Activated CD8-positive, alpha-beta memory T cell treated with anti-CD3 and anti-CD28 coated beads, Interleukin-2, amount 50 U/mL, for 24 hours (primary cell): ENCODE measurements at regions not wholly inside any gene's neighbourhood (a gene's known extent, or its start where the extent isn't known, plus 50 kb on each side); places are given as distances from the start of the nearest gene placed in this dataset.
"Not testable (repeated sequence)": the region's sequence is repeated elsewhere in the genome, so short reads cannot be mapped to it uniquely, and the experiment has no call there.

ENCODE experiments used
- DNase-seq: peaks from one replicate; pipeline ENCODE4 v3.0.0-alpha.2; 2020; ENCODE audit errors: extremely low read depth

DNA sequence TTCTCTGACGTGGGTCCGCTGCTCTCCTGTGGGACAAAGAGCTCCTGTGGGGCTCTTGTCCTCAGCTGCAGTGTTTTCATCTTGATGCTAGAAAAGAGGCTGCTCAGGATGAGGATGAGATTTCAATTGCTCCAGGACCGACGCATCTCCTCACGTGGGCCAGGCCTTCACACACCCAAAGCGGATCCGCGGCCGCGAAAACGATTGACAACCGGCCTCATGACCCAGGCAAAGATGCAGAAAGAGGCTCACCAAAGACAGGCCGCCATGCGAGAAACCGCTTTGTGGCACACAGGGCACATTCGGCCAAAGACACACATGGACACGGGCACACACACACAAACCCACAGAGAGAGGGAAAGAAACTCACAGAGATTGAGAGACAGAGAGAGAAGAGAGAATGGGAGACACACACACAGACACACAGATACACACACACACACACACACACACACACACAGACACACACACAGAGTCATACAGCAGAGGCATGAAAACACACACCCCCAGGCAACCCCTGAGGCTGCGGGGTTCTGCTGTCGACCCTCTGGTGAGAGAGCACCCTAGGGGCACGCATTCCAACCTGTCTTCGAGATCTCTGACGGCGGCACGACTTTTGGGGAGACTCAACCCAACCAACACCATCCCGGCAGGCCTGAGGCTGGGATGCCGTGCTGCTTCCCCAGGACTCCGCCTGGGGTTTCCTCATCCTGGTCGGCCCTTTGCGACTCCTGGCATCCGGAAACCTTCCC, 168.5 kb upstream of the ZNF337 start:
- DNase-seq, result not testable (repeated sequence)

DNA sequence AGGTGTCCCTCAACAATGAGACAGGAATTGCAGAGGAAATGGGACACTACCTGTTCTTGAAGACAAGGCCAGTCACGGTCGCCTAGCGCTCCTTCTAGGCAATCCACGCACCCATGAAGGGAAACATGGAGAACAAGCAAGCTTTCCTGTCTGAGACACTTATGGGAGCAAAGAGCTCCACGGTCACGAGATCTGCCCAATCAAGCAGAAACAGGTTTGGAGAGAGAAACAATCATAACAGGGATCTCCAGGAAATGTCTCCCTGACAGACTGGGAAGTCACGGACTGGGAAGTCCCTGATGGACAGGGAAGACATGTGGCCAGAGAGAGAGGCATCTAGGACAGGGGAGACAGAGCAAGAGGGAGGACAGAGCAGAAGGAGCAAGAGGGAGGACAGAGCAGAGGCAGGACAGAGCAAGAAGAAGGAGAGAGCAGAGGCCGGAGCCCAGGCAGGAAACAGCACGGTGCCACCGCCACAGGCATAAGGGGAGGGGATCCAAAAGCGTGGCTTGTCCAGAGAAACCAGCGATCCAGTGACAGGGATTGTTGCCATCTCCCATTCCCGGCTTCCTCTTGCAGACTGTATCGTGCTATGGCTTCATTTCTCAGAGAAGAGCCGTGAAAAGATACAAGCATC, 167.8 kb upstream of the ZNF337 start:
- no peak for DNase-seq

DNA sequence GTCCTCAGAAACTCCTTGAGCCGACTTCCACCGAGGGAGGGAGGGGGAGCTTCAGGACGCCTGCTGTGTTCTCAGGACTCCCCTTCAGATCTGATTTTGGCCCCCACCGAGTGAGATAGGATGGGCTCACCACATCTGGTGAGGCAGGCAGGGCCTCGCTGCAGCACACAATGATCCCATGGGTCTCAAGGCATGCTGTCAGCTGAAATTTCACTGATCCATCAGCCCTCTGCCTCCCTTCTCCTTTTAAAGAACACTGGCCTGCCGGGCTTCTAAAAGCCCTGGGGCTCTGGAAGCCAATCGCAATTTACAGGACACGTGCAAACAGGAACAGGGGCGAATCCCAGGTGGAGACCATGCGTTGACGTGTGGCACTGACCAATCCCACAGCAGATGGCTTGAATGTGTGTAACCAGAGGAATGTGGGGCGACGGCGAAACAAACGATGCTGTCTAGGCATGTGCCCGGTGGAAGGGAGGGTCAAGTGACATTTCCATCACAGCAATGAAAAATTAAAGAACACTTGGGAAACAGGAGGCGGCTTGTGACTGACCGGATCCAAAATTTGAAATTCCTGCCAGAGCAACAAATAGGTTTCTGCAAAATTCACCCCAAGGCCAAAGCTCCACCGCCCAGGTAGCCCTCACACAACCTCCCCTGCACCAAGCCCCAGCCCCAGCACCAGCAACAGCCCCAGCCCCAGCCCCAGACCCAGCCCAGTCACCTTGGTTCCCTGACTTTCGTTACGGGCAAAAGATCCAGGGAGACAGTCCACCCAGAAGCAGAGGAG, 167.1 kb upstream of the ZNF337 start:
- DNase-seq, result no peak

DNA sequence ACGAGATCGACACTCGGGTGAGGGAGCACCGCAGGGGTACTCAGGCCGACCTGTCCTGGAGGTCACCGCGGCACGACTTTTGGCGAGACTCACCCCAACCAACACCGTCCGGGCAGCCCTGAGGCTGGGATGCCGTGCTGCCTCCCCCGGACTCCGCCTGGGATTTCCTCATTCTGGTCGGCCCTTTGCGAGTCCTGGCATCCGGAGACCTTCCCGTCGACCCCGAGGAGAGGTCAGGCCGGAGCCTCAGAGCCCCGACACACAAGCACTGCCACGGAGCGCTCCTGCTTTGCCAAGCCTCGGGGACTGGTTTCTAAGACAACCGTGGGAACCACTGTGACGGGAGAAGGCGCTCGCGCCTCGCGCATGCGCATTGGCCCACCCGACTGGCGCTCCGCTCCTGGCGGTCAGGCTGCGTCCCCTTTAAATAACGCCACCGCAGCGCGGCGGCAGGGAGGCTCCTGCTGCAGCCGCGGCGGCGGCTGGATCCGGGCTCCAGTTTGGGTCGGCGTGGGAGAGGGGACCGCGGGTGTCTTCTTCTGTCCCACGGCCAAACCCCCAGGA, 166.4 kb upstream of the ZNF337 start:
- DNase-seq, result peak; percentile 36

DNA sequence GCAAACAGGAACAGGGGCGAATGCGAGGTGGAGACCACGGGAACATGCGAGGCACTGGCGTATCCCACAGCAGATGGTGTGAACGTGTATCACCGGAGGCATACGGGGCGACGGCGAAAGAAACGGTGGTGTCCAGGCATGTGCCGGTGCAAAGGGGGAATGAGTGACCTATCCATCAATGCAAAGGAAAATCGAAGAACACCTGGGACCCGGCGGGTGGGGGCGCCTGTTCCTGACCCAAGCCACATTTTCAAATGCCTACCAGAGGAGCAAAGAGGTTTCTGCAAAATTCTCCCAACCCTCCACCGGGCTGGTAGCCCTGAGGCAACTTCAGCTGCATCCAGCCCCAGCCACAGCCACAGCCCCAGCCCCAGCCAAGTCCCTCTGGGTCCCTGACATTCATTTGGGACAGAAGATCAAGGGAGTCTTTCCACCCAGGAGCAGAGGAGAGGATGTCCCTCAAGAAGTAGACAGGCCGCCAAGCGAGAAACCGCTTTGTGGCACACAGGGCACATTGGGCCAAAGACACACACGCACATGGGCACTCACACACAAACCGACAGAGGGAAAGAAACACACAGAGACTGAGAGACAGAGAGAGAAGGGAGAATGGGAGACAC, 164.0 kb upstream of the ZNF337 start:
- no peak for DNase-seq

DNA sequence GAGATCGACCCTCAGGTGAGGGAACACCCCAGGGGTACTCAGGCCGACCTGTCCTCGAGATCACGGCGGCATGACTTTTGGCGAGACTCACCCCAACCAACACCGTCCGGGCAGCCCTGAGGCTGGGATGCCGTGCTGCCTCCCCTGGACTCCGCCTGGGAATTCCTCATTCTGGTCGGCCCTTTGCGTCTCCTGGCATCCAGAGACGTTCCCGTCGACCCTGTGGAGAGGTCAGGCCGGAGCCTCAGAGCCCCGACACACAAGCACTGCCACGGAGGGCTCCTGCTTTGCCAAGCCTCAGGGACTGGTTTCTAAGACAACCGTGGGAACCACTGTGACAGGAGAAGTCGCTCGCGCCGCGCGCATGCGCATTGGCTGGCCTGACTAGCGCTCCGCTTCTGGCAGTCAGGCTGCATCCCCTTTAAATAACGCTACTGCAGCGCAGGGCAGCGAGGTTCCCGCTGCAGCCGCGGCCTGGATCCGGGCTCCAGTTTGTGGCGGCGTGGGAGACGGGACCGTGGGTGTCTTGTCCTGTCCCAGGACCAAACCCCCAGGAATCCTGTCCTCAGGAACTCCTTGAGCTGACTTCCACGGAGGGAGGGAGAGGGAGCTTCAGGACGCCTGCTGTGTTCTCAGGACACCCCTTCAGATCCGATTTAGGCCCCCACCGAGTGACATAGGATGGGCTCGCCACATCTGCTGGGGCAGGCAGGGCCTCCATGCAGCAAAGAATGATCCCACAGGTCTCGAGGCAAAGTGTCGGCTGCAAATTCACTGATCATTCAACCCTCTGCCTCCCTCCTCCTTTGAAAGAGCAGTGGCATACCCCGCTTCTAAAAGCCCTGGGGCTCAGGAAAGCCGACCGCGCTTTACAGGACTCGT, 163.2 kb upstream of the ZNF337 start:
- peak; percentile 55 for DNase-seq

- DNase-seq, result no peak
Observed at GRCh38 chr20:25858495-25859425, 162.1 kb upstream of the ZNF337 start.

DNA sequence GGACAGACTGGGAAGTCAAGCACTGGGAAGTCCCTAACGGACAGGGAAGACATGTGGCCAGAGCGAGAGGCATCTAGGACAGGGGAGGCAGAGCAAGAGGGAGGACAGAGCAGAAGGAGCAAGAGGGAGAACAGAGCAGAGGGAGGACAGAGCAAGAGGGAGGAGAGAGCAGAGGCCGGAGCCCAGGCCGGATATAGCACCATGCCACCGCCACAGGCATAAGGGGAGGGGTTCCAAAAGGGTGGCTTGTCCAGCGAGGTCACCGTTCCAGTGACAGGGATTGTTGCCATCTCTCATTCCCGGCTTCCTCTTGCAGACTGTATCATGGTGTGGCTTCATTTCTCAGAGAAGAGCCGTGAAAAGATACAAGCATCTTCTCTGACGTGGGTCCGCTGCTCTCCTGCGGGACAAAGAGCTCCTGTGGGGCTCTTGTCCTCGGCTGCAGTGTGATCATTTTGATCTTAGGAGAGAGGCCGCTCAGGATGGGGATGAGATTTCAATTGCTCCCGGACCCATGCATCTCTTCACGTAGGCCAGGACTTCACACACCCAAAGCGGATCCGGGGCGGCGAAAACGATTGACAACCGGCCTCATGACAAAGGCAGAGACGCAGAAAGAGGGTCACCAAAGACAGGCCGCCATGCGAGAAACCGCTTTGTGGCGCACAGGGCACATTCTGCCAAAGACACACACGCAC, 160.6 kb upstream of the ZNF337 start:
- DNase-seq, result not testable (repeated sequence)

DNA sequence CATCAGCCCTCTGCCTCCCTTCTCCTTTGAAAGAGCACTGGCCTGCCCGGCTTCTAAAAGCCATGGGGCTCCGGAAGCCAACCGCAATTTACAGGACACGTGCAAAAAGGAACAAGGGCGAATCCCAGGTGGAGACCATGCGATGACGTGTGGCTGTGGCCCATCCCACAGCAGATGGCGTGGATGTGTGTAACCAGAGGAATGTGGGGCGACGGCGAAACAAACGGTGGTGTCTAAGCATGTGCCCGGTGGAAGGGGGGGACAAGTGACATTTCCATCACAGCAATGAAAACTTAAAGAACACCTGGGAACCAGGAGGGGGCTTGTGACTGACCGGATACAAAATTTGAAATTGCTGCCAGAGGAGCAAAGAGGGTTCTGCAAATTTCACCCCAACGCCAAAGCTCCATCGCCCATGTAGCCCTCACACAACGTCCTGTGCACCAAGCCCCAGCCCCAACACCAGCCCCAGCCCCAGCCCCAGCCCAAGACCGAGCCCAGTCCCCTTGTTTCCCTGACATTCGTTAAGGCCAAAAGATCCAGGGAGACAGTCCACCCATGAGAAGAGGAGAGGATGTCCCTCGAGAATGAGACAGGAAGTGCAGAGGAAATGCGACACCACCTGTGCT, 159.7 kb upstream of the ZNF337 start:
- no peak for DNase-seq

- not testable (repeated sequence) for DNase-seq
Observed at GRCh38 chr20:25855451-25856156, 159.0 kb upstream of the ZNF337 start.

GRCh38 chr20:25854666-25855065, 158.0 kb upstream of the ZNF337 start:
- not testable (repeated sequence) for DNase-seq

DNA sequence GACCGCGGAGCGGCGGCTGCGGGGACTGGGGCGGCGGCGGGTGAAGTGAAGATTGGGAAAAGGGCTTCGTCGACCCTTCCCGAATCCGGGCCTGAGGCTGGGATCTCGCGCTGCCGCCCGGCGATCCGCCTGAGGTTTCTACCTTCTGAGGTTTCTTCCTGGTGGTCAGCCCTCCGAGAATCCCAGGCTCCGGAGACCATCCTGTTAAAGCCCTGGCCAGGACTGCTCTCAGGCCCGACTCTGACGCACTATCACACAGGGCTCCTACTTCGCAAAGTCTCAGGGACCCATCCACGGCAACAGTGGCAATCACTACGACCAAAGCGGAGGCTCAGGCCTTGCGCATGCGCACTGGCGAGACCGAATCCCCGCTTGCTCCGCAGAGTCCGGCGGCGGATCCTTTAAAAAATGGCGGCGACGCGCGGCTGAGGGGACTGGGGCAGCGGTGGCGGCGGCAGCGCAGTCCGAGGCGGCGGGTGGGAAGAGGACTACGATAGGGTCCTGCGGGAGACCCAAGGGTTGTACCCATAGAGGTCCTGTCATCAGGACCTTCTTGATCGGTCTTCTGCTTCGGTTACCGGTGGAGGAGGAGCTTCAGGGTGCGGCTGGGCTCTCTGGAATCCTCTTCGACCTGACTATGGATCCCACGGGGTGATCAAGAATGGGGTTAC, 157.2 kb upstream of the ZNF337 start:
- DNase-seq, result peak; percentile 74

DNA sequence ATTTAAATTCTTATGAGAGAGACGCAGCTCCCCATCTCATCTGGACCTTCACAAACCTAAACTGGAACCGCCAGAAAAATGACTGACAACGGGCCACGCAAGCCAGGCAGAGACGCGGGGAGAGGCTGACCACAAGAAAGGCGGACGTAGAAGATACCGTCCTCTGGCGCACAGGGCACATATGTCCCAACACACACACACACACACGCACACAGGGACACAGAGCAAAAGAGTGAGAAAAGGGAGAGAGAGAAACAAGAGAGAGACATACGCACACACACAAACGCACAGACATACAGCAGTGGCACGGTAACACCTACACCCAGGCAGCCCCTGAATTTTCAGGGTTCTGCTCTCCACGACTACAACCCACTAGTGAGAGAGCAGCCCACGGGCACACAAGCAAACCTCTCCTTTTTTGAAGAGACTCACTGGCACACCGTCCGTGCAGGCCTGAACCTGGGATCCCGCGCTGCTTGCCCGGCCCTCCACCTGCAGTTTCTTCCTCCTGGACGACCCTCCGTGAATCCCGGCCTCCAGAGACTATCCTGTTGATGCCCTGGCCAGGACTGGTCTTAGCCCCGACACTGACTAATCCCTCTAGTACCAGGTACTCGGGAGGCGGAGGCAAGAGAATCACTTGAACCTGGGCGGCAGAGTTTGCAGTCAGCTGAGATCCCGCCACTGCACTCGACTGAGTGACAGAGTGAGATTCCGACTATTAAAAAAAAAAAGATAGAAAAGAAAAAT, 156.5 kb upstream of the ZNF337 start:
- not testable (repeated sequence) for DNase-seq

GRCh38 chr20:25850133-25850532, 153.5 kb upstream of the ZNF337 start:
- DNase-seq, result not testable (repeated sequence)

DNA sequence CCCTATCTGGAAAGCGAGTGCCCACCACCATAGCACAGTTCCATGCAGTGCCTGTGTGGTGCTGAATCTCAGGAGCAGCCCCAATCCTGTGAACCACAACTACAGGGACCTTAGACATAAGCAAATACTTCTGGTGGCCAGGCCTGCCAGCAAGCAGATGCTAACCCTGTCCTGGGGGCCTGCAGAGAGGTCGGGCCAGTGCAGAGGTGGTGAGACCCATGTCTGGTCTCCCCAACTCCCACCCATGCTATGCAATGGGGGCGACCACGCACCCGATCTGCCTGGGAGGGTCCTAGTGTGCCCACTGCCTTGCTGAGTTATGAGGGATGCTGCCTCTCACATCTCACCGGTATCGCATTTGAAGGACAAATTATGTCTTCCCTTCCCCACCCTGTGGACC, 151.6 kb upstream of the ZNF337 start:
- no peak for DNase-seq

DNA sequence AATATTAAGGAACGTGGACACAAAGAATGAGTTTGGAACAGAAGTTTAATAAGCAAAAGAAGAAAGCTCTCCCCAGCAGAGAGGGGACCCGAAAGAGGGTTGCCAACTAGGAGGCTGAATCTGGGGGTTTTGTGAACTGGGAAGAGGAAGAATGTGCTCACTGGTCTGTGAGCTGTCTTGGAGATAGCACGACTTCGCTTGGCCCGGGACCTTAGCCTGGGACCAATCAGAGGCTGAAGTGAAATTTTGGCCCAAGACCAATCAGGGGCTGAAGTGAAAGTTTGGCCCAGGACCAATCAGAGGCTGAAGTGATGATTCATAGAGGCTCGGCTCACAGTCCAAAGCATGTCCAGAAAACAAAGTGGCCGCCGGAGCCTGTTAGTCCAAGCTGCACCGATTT, 148.0 kb upstream of the ZNF337 start:
- DNase-seq, result not testable (repeated sequence)

DNA sequence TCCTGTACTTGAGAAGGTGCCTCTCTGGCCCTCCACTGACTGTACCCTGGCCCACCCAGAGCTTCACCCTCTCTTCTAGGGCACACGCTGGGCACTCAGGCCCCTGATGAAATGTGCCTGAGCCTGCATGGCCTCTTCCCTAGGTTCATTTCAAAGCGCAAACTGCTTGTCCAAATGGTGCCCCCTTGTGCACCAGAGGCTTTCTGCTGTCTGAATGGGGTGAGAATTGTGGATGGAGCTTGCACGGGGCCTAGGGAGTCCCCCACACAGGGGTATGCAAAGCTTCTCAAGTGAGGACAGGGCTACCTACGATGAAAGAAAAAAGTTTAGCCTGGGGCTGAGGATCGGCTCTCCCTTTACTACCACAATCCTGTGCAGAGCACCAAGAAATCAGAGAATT, 116.9 kb upstream of the ZNF337 start:
- not testable (repeated sequence) for DNase-seq
